Stomach (tissue), 4 donors: ENCODE measurements at regions not wholly inside any gene's neighbourhood (a gene's known extent, or its start where the extent isn't known, plus 50 kb on each side); places are given as distances from the start of the nearest gene placed in this dataset.

Experiments
- CTCF ChIP-seq, 7 experiments: fragments of 450-650 bp in 4 of 7; fragments of 200-600 bp in 3 of 7; sonication (generic) in 3 of 7; IDR thresholded peaks; one replicate each; pipeline ENCODE4 v1.5.1; 2016 to 2019; ENCODE audit warnings: antibody characterized with exemption in 7 of 7, control low read depth in 2 of 7, mild to moderate bottlenecking in 1 of 7
- POLR2A ChIP-seq, 4 donors: fragments of 450-650 bp; IDR thresholded peaks; one replicate each; pipeline ENCODE4 v1.6.1; 2016; ENCODE audit warnings: antibody characterized with exemption in 4 of 4, control low read depth in 2 of 4, mild to moderate bottlenecking in 1 of 4, moderate library complexity in 1 of 4

GRCh38 chr18:10142496-10143160 is 228.8 kb downstream of the VAPA start:
- no peak for TF ChIP-seq POLR2A (IDR thresholded peaks at IDR 0.05)
- no peak for TF ChIP-seq CTCF (IDR thresholded peaks at IDR 0.05)
